GM19468 (cell line): ENCODE measurements at regions not wholly inside any gene's neighbourhood (a gene's known extent, or its start where the extent isn't known, plus 50 kb on each side); places are given as distances from the start of the nearest gene placed in this dataset.

Experiments
- ATAC-seq: cut with Tn5 transposase; IDR thresholded peaks from one replicate; pipeline ENCODE4 v1.9.1; 2021; ENCODE audit warnings: mild to moderate bottlenecking, moderate library complexity, moderate number of reproducible peaks; ENCODE audit not compliant: unreplicated experiment; ENCODE audit errors: extremely low read depth

DNA sequence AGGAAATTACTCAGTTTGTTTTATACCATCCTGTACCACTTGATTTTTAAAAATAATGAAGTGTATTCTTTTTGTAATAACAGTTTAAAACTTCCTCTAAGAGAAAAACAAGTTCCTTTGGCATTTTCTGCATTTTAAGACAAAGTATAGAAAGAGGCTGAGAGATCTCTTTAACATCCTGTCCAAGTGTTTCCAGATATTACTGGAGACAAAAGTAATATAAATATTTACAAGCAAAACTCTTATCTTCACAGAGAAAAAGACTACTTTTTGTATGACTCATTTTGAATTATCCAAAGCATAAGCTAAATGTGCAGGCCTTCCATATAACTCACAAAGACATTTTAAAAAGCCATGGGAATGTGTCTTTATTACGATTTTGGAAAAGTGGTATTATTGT lies 221.1 kb downstream of the RDH14 start:
- no peak for ATAC-seq

DNA sequence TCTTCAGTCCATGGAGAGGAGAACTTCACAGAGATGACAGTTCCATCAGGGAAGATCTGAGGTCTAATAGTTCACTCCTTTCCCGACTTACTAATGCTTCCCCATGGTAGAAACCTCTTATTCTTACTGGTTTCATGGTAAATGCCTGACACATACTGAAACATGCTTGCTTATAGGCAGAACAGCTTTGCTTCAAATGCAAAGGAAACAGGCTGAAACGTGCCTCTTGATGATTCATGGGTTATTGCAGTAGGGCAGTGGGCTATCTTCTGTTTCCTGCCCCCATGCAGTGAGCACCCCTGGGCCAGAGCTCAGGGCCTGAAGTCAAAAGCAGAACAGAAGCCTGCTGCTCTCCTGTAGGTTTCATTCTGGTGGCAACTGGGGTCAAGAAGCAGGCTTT lies 223.5 kb downstream of the RDH14 start:
- ATAC-seq, result no peak

DNA sequence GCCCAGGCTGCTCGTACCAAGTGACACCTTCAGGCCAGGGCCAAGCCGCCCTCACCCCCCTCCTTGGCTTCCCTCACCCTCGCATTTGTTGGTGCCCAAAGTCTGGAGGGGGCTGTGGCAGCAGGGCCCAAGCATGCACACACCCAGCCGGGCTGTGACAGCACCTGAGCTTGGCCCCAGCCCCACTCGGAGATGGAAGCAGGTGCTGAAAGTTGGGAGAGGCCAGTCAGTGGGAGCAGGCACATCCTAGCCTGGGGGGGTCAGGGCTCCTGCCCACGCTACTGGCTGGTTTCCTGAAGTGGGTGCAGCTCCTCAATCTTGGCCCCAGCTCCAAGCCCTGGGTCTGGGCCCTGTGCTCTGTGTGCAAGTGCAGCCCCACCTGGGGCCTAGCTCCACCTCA lies 228.0 kb downstream of the RDH14 start:
- ATAC-seq, result no peak

DNA sequence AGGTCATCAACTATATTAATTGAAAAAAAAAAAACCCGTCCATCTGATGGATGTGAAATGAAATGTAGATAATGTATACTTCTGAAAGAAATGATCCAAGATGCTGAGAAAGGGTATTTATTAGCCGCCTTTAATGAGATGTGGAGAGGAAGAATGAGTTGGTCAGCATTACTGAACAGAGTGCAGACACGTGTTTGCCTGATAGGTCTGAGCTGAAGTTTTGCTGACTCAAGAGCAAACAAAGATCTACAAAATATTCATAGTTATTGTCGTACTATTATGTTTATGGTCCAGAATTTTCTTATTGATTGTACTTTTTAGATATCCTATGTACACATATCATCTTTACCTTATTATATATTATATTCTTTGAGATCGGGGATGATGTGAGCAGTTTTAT lies 235.3 kb downstream of the RDH14 start:
- no peak for ATAC-seq

DNA sequence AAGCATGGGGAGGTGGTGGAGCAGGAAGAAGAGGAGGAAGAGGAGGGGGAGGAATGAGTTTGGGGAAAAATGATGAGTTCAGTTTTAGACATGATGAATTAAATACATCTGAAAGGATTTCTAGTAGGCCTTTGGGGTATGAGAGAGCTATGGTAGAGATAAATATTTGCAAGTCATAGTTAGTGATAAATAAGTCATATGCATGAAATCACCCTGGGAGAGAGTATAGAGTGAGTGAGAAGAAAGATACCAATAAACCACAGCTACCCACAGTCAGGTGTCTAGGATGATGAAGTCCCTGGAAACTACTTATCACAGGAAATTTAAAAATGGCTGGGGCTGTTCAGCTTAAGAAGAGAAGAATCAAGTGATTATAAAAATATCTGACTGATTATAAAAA lies 240.5 kb downstream of the RDH14 start:
- ATAC-seq, result no peak

DNA sequence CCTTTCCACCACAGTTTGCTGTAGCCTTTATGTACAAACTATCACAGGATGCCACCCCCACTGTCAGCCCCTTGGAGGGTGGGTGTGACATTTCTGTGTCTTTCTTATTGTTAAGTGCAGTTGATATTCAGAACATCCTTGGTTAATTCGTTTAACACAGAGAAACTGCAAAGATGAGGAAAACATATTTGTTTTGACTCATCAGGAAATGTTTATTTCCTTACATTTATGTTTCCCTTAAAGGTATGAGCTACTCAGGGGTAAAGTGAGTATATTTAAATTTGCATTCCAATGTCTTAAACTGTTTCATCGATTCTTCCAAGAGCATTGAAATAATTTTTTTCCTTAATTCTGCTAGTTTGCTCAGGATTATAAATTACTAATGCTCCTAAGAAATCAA lies 243.4 kb downstream of the RDH14 start:
- ATAC-seq, result no peak

DNA sequence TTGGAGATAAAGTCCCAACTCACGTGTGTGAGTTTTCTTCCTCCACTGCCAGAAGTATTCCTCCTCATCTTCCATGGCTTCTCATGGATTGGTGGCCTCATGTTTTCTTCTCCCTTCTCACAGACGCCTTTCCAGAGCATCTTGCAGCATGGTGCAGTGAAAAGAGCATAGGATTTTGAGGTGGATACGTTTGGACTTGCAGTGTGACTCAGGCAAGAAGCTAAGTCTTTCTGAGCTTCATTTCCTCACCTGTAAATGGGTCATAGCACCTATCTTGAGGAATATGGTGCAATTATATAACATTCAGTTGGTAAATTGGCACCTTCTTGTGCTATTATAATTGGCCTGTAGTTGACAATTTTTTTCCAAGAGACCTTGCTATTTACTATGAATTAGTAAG lies 247.6 kb downstream of the RDH14 start:
- no peak for ATAC-seq

DNA sequence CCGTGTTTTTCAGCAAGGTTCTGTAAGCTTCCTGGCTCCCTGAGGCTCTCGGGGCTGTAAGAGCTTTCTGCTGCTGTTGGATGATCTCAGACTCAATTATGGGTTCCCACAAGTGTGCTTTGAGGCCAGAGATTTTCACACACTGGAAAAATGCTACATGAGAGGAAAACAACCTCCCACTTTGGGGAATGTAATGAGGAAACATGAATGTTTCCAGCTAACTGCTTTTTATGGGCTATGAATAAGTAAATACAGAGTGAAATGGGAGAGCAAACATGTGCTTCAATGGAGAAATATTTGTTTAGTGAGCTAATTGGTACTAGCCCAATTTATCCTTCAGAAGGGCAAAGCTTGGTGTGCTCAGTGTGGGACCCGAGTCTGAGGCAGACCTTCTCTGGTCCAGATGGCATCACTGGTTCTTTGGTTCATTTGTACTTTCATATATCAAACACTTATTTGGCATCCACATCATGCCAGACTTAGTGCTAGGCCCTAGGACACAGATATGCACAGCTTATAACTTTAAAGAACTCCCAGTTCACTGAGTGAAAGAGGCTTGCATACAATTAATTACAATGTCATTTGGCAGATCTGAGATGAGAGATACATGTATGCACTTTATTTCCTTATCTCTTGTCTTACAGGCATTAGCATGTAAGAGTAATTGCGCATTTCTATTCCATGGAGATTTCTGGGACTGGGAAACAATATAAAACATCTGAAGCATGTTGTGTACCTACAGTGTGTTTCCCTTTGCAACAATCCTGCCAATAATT lies 248.8 kb downstream of the RDH14 start:
- ATAC-seq, result no peak

DNA sequence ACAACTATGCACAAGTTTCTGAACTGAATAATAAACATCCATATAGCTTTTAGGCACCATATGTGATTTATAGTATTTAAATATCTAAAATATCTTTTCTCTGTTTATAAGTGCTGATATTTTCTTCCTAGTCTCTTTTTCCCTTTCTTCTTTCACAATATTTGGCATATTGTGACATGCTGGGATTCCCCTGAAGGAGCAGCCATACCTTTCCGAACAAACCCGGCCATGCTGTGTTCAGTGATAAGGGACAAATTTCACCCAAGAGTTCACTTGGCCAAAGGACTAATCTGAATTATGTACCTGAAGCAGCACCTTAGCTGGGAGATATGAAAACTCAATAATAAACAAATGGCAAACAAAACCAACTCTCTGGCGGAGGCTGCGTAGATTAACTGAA lies 250.8 kb downstream of the RDH14 start:
- ATAC-seq, result no peak

DNA sequence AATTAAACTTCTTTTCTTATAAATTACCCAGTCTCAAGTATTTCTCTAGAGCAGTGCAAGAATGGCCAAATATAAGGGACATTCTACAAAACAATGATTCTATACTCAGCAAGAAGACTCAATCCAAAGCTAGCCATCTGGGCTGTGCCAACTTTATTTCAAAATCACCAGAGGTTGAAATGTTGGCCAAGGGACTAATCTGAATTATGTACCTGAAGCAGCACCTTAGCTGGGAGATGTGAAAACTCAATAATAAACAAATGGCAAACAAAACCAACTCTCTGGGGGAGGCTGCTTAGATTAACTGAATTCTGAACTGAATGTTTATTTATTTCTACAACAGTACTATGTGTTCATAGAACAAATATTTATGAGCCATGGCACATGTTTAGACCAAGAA lies 251.3 kb downstream of the RDH14 start:
- ATAC-seq, result no peak

DNA sequence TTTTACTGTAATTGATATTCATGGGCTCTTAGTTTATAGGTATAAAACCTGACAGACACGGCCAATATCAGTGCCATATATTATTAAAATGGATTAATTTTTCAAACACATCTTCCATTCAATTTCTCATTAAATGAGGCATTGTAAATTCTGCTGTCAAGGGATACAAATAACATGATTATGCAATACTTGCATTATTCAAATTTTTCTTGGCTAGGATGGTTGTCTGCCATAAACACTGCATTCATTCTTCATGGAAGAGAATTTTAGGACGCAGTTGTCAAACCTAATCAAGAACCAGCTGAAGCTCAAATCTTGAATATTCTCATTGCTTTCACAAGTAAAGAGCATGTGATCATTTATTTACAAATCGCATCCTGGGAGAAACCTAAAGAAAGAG lies 255.6 kb downstream of the RDH14 start:
- ATAC-seq, result no peak

DNA sequence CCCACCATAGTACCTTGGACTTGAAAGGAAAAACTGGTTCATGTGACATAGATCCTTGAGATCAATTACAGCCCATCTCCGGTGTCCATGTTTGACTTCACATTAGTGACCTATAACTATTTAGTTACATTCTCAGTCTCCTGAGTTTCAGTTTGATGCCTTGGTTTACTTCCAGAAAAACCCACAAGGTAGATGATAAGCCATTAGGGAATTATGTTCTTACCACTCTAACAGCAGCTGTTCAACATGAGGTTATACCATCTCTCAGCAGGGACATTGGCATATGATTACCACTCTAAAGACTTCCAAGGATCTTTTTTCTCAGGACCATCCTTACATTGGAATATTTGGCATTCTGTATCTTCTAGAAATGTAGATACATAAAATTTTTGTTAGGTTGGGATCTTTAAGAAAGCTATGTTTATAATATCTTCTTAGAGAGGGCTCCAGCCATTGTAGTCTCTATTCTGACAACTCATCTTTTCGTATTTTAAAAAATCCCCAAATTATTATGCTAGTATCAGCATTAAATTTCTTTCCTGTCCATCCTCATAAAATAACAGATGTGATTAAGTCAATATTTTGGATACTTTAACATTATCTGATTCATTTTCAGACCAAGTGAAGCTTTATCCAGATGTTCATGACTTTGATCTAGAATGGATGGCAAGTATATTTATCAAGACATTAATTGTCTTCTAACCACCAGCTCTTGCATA lies 258.9 kb downstream of the RDH14 start:
- ATAC-seq, result no peak

DNA sequence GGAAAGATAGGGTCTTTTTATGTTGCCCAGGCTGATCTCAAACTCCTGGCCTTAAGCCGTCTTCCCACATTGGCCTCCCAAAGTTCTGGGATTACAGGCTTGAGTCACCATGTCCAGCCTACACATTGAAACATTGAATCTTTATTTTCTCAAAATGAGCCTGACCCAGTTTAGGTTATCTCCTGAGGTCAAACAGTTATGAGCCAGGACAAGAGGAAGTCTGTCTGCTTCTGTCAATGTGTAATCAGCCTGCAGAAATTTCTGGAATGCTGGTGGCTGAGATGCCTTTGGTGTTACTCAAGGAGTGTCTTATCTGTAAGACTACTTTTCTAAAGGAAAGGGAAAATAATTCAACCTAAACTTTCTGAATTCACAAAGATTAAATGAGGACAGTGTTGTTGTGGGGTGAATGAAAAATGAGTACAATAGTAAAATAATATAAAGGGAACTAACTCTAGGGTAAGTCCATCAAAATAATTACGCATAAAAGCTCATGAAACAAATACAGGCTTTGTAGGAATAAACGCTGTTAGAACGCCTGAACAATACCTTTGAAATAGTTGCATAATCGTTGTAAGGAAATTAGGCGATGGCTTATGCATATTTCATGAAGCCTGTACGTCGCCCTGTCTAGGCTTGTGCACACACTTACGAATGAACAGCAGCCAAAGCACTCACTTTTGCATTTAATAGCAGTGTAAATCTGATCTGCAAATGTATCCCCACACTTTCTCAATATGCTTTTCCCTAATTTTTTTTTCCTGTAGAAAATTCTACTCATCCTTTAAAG lies 260.8 kb downstream of the RDH14 start:
- ATAC-seq, result no peak

DNA sequence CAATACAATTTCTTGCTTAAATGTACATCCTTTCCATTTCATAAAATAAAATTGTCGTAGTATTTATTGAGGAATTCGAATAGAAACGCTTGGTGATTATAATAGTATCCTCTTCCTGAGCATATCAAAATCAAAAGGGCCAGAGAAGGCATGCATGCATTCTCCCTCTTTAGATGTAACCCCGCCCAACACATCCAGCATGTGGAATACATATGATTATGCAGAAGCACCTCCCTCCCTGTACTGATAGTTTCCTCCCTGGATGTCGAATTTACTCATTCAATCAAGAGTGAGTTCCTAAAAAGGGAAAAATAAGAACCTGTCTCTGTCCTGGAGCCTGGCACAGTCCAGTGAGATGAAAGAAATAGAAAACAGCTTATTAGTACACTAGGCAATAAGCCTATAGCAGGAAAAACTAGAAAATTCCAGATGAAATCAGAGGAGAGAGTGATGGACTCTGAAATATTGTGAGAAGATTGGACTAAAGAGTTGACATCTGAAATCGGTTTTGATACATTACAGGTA lies 262.9 kb downstream of the RDH14 start:
- ATAC-seq, result no peak

DNA sequence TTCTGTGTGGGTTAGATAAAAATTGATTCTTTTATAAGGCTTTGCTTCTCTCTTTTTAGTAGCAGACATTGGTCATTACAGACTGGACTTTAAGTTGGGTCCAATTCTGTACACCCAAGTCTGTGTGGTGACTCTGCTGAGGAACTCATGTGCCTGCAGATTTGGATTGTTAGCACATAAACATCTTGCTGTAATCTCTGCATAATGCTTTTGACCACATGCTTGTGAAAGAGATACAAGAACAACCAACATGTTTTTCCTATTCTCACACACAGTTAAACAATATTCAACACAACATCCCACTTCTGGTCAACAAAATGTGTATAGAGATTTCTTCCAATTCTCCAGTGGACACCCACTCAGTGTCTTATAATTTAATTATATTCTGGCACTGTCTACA lies 270.1 kb downstream of the RDH14 start:
- no peak for ATAC-seq

DNA sequence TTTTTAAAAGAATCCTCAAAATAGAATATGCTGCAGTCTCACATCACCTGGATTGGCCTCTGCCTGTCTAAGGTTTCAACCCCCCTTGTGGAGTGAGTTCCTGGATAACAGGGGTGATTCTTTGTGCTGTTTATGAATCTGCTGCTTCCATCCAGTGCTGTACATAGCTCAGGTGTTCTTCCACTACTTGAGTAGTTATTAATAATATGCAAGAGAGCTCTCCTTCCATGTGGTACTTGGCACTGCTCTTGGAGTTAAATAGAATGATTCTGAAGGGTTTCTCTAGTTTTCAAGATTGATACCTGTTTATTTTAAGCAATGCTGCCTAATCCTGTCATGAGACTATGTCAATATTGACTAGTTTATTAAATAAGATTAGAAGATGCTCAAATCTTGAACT lies 273.6 kb downstream of the RDH14 start:
- ATAC-seq, result no peak

DNA sequence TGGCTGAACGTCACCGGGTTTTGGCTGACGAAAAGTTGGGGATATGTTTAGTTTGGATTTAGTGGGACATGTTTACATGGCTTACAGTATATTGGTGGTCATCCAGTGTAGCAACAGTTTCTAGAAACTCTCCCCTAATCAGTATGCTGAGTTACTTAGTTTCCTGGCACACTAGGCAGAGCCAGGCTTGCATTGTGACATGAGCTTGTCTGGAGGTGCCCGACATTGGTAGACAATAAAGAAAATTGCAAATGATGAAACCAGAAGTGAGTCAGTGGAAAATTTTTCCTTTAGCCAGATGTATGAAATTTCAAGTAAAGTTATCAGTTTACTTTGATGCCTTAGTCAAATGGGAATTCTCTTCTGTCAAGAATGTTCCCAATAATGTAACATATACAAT lies 276.1 kb downstream of the RDH14 start:
- no peak for ATAC-seq

DNA sequence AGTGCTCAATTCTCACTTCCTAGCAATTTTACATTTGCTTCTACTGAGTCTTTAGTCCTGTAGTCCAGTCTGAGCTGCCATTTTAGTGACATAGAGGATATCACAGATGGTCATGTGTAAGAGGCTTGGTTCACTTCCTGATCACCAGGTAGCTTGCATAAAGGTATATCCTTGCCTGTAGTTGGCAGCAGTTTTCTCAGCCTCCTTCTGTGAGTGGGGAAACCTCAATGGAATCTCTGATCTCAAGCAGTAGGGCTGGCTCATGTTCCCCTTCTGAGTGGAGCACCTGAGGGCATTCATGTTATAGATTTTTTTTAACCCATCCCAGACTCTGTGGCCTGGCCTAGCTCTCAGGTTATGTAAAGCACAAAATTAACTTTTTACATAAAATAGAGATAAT lies 278.4 kb downstream of the RDH14 start:
- ATAC-seq, result no peak

DNA sequence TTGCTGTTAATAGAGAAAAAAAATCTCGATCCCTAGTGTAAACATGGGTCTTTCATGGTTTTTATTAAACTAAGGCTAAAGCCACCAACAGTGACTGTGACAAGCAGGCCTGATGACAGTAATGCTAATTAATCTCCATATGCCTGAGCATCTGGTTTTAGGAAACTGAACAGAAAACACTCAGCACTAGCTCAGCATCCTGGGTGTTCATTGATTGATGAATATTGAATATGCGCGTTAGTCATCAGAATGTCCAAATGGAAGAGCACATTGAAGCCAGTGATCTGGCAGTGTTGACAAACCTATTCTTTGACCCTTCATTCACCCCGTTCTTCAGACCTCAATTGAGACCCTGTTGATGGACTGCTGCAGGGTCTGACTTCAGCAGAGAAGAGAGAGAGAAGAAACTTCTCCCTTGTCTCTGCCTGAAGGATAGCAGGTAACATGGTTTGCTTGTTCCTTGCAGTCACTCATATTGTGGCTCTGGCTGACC lies 283.8 kb downstream of the RDH14 start:
- no peak for ATAC-seq

DNA sequence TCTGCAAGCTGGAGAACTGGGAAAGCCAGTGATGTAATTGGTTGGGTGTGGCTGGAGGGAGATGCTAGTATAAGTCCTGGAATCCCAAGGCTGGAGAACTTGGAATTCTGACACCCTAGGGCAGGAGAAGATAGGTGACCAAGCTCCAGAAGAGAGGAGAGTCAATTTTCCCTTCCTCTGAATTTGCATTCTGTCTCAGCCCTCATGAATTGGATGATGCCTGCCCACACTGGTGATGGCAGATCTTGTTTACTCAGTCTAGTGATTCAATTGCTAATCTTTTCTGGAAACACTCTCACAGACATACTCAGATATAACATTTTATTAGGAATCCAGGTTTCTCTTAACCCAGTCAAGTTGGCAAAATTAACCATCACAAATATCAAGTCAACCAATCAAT lies 287.2 kb downstream of the RDH14 start:
- ATAC-seq, result no peak

DNA sequence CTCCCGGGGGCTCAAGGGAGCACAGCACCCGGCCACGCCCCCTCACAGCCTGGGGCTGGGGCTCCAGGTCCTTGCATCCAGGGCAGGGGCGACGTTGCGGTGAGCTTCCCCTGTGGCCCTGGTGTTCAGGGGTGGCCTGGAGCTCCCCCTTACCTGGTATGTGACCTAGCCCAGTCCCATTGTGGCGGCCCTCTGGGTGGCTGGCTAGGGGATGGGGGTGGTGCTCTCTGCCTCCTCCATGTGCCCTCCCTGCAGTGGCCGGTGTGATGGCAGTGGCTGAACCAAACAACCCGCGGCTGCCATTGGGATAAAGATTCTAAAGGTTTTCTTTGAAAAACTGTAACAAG lies 288.3 kb downstream of the RDH14 start:
- ATAC-seq, result no peak
